Memory B cell (primary cell): ENCODE measurements at regions not wholly inside any gene's neighbourhood (a gene's known extent, or its start where the extent isn't known, plus 50 kb on each side); places are given as distances from the start of the nearest gene placed in this dataset.

Experiments used
- ATAC-seq: fragments of 150-1000 bp; cut with Tn5 transposase; 2 replicates; pipeline ENCODE4 v1.10.0; 2021; ENCODE audit warnings: low read depth, mild to moderate bottlenecking, moderate library complexity
- DNase-seq, 2 donors: peaks; one replicate each; pipeline ENCODE4 v3.0.0; 2022; ENCODE audit warnings: low spot score in 2 of 2
- H3K27ac Mint-ChIP-seq: one replicate; pipeline ENCODE4 v1.8.0; 2022; ENCODE audit warnings: mild to moderate bottlenecking, moderate library complexity, mixed read lengths
- H3K27me3 Mint-ChIP-seq: one replicate; pipeline ENCODE4 v1.8.0; 2022; ENCODE audit warnings: mixed read lengths
- H3K36me3 Mint-ChIP-seq: one replicate; pipeline ENCODE4 v1.8.0; 2022; ENCODE audit warnings: mild to moderate bottlenecking, mixed read lengths
- H3K4me1 Mint-ChIP-seq: one replicate; pipeline ENCODE4 v1.8.0; 2022; ENCODE audit warnings: mixed read lengths
- H3K4me3 Mint-ChIP-seq: one replicate; pipeline ENCODE4 v1.8.0; 2022; ENCODE audit warnings: mild to moderate bottlenecking, moderate library complexity, mixed read lengths
- H3K9me3 Mint-ChIP-seq: one replicate; pipeline ENCODE4 v1.8.0; 2022; ENCODE audit warnings: mixed read lengths

DNA sequence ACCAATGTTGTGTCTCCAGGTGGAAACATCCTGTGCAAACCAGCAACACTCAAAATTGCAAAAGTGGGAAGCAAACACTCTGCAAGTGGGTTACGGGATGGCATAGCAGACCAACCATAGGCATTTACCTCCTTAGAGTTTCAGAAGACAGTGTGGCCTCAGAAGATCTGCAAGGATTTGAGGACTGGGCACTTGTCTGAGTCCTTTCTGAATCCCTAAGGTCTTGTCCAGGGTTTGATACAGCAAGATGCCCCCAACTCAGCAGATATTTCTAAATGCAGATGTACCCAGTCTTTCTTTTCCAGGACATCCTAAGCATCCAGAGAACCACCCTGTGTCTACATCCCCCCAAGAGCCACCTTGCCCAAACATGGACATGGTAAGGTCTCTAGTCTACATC is 51.7 kb upstream of the SHANK2 start:
- Mint-ChIP-seq H3K36me3 (no peaks in the 10 kb centered on the region), H3K9me3 (no peaks in the 10 kb centered on the region), H3K4me1 (no peaks in the 10 kb centered on the region), H3K27ac (no peak overlapping the region), H3K4me3 (no peak overlapping the region), H3K27me3 (peaks cover 3% of the 10 kb centered on the region)
- DNase-seq (no peak), ATAC-seq (no peak)

DNA sequence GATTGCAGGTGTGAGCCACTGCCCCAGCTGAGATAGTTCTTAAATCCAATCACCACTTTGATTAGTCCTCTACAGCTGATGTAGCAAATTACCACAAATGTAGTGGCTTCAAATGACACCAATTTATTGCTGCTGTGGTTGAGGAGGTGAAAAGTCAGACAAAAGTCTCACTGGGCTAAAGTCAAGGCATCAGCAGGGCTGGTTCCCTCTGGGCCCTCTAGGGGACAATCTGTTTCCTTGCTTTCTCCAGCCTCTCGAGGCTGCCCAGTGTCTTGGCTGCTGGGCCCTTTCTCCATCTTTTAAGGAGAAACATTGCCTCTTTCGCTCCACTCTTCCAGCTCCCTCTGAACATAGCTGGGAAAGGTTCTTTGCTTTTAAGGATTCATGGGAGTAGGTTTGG is 50.5 kb upstream of the SHANK2 start:
- ATAC-seq = no peak
- Mint-ChIP-seq H3K27ac (no peak overlapping the region), H3K27me3 (peaks cover 7% of the 10 kb centered on the region), H3K4me1 (no peaks in the 10 kb centered on the region), H3K4me3 (no peak overlapping the region), H3K36me3 (no peaks in the 10 kb centered on the region), H3K9me3 (no peaks in the 10 kb centered on the region)
- no peak for DNase-seq

DNA sequence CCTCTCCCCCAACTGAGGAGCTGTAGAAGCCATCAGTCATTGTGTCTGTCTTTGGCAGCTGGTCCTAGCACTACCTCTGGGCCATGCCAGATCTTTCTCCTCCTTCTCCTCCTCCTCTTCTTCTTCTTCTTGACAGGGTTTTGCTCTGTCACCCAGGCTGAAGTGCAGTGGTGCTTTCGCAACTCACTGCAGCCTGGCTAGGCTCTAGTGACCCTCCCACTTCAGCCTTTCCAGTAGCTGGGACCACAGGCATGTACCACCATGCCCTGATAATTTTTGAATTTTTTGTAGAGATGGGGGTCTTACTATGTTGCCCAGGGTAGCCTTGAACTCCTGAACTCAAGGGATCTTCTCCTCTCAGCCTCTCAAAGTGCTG is 50.1 kb upstream of the SHANK2 start:
- Mint-ChIP-seq H3K4me1 (no peaks in the 10 kb centered on the region), H3K4me3 (no peak overlapping the region), H3K27ac (no peak overlapping the region), H3K9me3 (no peaks in the 10 kb centered on the region), H3K36me3 (no peaks in the 10 kb centered on the region), H3K27me3 (peaks cover 9% of the 10 kb centered on the region)
- DNase-seq = no peak
- no peak for ATAC-seq
